ENCODE measurements at regions not wholly inside any gene's neighbourhood (a gene's known extent, or its start where the extent isn't known, plus 50 kb on each side); places are given as distances from the start of the nearest gene placed in this dataset.

DNA sequence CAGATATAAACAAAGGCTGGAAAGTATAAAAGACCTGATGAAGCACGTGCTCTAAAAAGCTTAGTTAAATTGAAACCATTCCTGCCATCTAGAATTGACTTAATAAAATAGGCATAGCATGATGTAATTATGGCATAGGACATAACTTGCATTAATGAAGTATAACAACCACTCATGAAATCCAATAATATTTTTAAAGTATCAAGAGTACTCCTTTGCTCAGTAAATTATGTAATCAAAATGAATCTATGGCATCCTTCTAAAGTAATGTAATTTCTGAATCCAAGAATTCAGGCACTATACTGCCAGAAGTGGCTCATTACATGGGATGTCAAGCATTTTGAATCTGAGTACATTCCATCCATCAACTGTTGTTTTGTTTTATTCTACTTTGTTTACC, 548.5 kb upstream of the NRP1 start:
- TF ChIP-seq, protein P1, sequence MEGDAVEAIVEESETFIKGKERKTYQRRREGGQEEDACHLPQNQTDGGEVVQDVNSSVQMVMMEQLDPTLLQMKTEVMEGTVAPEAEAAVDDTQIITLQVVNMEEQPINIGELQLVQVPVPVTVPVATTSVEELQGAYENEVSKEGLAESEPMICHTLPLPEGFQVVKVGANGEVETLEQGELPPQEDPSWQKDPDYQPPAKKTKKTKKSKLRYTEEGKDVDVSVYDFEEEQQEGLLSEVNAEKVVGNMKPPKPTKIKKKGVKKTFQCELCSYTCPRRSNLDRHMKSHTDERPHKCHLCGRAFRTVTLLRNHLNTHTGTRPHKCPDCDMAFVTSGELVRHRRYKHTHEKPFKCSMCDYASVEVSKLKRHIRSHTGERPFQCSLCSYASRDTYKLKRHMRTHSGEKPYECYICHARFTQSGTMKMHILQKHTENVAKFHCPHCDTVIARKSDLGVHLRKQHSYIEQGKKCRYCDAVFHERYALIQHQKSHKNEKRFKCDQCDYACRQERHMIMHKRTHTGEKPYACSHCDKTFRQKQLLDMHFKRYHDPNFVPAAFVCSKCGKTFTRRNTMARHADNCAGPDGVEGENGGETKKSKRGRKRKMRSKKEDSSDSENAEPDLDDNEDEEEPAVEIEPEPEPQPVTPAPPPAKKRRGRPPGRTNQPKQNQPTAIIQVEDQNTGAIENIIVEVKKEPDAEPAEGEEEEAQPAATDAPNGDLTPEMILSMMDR (IDR thresholded peaks at IDR 0.05; ENCODE audit: insufficient read depth, low read depth, low read length, missing control alignments), result no peak
- DNase-seq (ENCODE audit: low read depth), result no peak

DNA sequence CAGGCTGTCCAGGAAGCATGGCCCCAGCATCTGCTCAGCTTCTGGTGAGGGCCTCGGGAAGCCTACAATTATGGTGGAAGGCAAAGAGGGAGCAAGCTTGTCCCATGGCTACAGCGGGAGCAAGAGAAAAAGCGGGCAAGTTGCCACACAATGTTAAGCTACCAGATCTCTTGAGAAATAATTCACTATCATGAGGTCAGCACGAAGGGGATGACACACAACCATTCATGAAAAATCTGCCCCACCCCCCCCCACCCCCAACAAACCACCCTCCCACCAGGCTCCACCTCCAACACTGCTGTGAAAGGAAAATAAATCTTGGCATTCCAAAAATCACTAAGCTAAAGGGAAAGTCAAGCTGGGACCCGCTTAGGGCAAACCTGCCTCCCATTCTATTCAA, 545.8 kb upstream of the NRP1 start:
- TF ChIP-seq, protein P1 (IDR thresholded peaks at IDR 0.05; ENCODE audit: insufficient read depth, low read depth, low read length, missing control alignments), result no peak
- peak; percentile 69 for DNase-seq (ENCODE audit: low read depth)
- H3K4me3 ChIP-seq (ENCODE audit: low read length), result no peak overlapping the region

More for the DNA sequence above, 548.5 kb upstream of the NRP1 start:
- no peak overlapping the region for H3K4me3 ChIP-seq (ENCODE audit: low read length)

GRCh38 chr10:33878238-33878786, 543.8 kb upstream of the NRP1 start:
- H3K4me3 ChIP-seq (ENCODE audit: low read length), result no peak overlapping the region
- TF ChIP-seq, protein P1 (IDR thresholded peaks at IDR 0.05; ENCODE audit: insufficient read depth, low read depth, low read length, missing control alignments), result no peak
- DNase-seq (ENCODE audit: low read depth), result no peak

DNA sequence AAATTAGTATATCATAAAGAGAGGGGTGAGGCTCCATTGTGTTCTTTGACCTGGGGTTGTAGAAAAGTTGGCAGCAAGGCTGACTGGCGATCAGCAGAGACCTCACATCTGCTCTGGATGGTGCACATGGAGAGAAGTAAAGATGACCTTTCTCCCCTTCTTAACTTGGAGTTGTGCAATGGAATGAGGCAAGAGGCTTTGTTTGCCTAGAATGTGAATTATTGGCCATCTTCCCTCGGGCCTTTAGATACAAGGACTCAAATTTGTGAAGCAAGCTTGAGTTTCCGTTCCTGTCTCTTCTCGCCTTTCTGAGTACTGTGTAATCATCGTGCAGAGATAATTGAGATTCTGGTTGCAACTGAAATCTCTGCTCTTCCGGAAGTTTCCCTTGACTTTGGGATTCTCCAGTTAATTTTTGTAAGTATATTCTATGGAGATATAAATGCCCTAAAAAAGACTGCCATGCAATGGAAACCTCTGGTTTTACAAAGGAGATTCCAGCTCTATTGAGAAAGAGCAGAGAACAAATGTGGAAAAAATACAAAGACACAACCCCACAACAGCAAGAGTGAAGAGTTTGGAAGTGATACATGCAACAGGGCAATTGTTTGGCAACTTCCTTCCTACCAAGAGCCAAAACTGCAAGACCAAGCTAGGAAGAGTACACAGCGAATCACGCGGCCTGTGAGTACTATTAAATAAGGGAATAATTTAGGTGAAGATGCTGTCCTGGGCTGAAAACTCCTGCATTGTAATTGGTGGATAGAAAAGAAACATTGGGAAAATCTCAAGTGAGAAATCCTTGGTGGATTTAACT, 542.3 kb upstream of the NRP1 start:
- TF ChIP-seq, protein P1 (IDR thresholded peaks at IDR 0.05; ENCODE audit: insufficient read depth, low read depth, low read length, missing control alignments), result no peak
- peak; percentile 54 for DNase-seq (ENCODE audit: low read depth)
- no peak overlapping the region for H3K4me3 ChIP-seq (ENCODE audit: low read length)

- DNase-seq (ENCODE audit: low read depth), result no peak
- H3K4me3 ChIP-seq (ENCODE audit: low read length), result no peak overlapping the region
- TF ChIP-seq, protein P1 (IDR thresholded peaks at IDR 0.05; ENCODE audit: insufficient read depth, low read depth, low read length, missing control alignments), result no peak
Measured at GRCh38 chr10:33875924-33876583, 541.6 kb upstream of the NRP1 start.

DNA sequence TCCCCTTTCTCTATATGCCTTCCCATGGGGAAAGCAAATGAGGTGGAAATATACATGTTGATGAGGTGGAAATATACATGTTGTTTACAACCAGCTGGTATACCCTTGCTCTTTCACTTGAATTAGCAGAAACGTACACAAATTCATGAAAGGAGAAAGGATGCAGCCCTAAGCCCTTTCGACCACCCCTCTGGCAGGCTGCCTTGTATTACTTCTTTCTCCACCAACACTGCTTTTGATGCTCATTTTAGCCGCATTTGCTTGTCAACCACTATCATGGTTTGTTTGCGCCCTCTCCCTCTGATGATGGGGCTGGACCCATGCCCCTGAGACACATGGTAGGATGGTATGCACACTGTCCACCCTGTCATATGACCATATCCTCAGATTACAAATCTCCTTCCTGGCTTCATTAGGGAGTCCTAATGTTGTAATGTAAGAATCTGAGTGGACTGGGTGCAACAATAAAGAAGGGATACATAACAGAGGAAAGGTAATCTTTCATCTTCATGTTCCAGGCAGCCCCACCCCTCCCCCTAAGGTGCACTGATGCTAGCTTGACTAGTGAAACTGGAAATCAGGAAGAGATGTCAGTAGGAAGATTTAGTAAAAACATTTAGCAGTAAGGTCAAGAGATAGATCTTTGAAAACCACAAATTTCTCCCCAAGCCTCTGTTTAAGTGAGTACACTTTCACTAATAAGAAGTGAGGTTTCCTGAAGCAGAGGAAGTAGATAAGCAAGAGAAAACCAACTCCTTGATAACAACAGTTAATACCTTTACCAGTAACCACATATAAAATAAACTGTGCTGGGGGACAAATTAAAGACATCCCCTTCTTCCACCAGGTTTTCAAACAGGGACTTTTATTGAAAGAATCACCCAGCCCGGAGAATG, 536.8 kb upstream of the NRP1 start:
- TF ChIP-seq, protein P1 (IDR thresholded peaks at IDR 0.05; ENCODE audit: insufficient read depth, low read depth, low read length, missing control alignments), result no peak
- DNase-seq (ENCODE audit: low read depth), result no peak
- H3K4me3 ChIP-seq (ENCODE audit: low read length), result no peak overlapping the region

Measured in epithelial cell of esophagus (primary cell).